A549 (cell line): ENCODE measurements at regions not wholly inside any gene's neighbourhood (a gene's known extent, or its start where the extent isn't known, plus 50 kb on each side); places are given as distances from the start of the nearest gene placed in this dataset.

Experiments used
- ATAC-seq, 2 experiments: fragments of 200-7000 bp in 1 of 2; fragments of >200 bp in 1 of 2; cut with Nextera tagmentation in 1 of 2; cut with Tn5 transposase in 1 of 2; 3 replicates each; pipeline versions ENCODE4 v1.8.0 to v1.9.1; 2018 to 2020; ENCODE audit warnings: mild to moderate bottlenecking in 1 of 2, moderate library complexity in 1 of 2
- CTCF ChIA-PET: fragments of 300-600 bp; sonication (Branson Sonifier 250); formaldehyde crosslinking; extraction: SDS; loops from one replicate; lab custom pipeline; 2021; ENCODE audit warnings: antibody characterized with exemption, inconsistent platforms; lab: Yijun Ruan, JAX
- POLR2A ChIA-PET: fragments of 350-600 bp; formaldehyde crosslinking; extraction: SDS; loops from one replicate; lab custom pipeline; 2021; ENCODE audit warnings: antibody characterized with exemption, inconsistent platforms; lab: Yijun Ruan, JAX
- DNase-seq, 2 experiments: peaks; one replicate each; pipeline versions ENCODE4 v3.0.0 to v3.0.0-alpha.2; 2011 to 2016; ENCODE audit warnings: low read depth in 1 of 2, low spot score in 1 of 2
- FAIRE-seq: peaks from 2 replicates; lab custom pipeline; 2011; peaks lifted over from hg19 to GRCh38; lab: Jason Lieb, UNC
- H3K27ac ChIP-seq, 2 experiments: fragments of >200 bp; sonication (Bioruptor Twin); formaldehyde crosslinking; 3 replicates each; pipeline ENCODE4 v1.5.1; 2016 to 2017
- H3K4me1 ChIP-seq: fragments of >200 bp; sonication (Bioruptor Twin); formaldehyde crosslinking; 3 replicates; pipeline ENCODE4 v1.6.1; 2016
- H3K4me2 ChIP-seq: fragments of >200 bp; sonication (Bioruptor Twin); formaldehyde crosslinking; 3 replicates; pipeline ENCODE4 v1.6.1; 2016
- H3K4me3 ChIP-seq: fragments of >200 bp; sonication (Bioruptor Twin); formaldehyde crosslinking; 3 replicates; pipeline ENCODE4 v1.5.1; 2016
- H3K9me3 ChIP-seq: fragments of >200 bp; sonication (Bioruptor Twin); formaldehyde crosslinking; 3 replicates; pipeline ENCODE4 v1.6.1; 2016
- CEBPB ChIP-seq, 2 experiments: fragments of >200 bp in 1 of 2; sonication (Bioruptor Twin) in 1 of 2; formaldehyde crosslinking in 1 of 2; IDR thresholded peaks; 2 replicates each; pipeline ENCODE4 v1.6.1; 2012 to 2016
- CHD4 ChIP-seq: fragments of 200-600 bp; sonication (generic); IDR thresholded peaks from 2 replicates; pipeline ENCODE4 v1.6.1; 2016; ENCODE audit warnings: antibody characterized with exemption, mild to moderate bottlenecking, borderline replicate concordance
- E2F6 ChIP-seq: IDR thresholded peaks from 2 replicates; pipeline ENCODE4 v1.6.1; 2012; ENCODE audit warnings: low read depth, borderline replicate concordance
- EHF ChIP-seq: fragments of 250-450 bp; sonication (Bioruptor Pico); IDR thresholded peaks from 2 replicates; pipeline ENCODE4 v1.5.0; 2020; ENCODE audit warnings: mild to moderate bottlenecking
- ELK1 ChIP-seq: fragments of 150-350 bp; IDR thresholded peaks from 2 replicates; pipeline ENCODE4 v1.6.1; 2014; ENCODE audit warnings: low read depth, mild to moderate bottlenecking, low read length
- EP300 ChIP-seq, 2 experiments: fragments of >200 bp; sonication (Bioruptor Twin); formaldehyde crosslinking; IDR thresholded peaks; 2 replicates in 1 of 2; 3 replicates in 1 of 2; pipeline ENCODE4 v1.6.1; 2016 to 2017
- FOSB ChIP-seq: fragments of 250-450 bp; sonication (Bioruptor Pico); IDR thresholded peaks from 2 replicates; pipeline ENCODE4 v1.5.0; 2020; ENCODE audit warnings: mild to moderate bottlenecking, moderate library complexity
- FOXS1 ChIP-seq: fragments of 250-450 bp; sonication (Bioruptor Pico); IDR thresholded peaks from 2 replicates; pipeline ENCODE4 v1.5.0; 2020; ENCODE audit warnings: mild to moderate bottlenecking, moderate library complexity
- HOXB13 ChIP-seq: fragments of 250-450 bp; sonication (Bioruptor Pico); IDR thresholded peaks from 2 replicates; pipeline ENCODE4 v1.5.0; 2020; ENCODE audit warnings: low read depth, mild to moderate bottlenecking, moderate library complexity
- HOXB5 ChIP-seq: fragments of 250-450 bp; sonication (Bioruptor Pico); IDR thresholded peaks from 2 replicates; pipeline ENCODE4 v1.5.0; 2020; ENCODE audit warnings: mild to moderate bottlenecking, moderate library complexity
- JUN ChIP-seq, 2 experiments: fragments of >200 bp; sonication (Bioruptor Twin); formaldehyde crosslinking; IDR thresholded peaks; 2 replicates in 1 of 2; 3 replicates in 1 of 2; pipeline ENCODE4 v1.6.1; 2016 to 2017
- JUNB ChIP-seq: fragments of >200 bp; sonication (Bioruptor Twin); formaldehyde crosslinking; IDR thresholded peaks from 2 replicates; pipeline ENCODE4 v1.6.1; 2016
- KDM1A ChIP-seq: fragments of 200-600 bp; sonication (generic); IDR thresholded peaks from 2 replicates; pipeline ENCODE4 v1.6.1; 2016; ENCODE audit warnings: low read depth, mild to moderate bottlenecking
- NFE2L2 ChIP-seq: fragments of 150-350 bp; conservative IDR thresholded peaks from 2 replicates; pipeline ENCODE4 v1.6.1; 2014; ENCODE audit warnings: low read length
- NPAS2 ChIP-seq: fragments of 250-450 bp; sonication (Bioruptor Pico); IDR thresholded peaks from 2 replicates; pipeline ENCODE4 v1.8.0; 2022; ENCODE audit warnings: mild to moderate bottlenecking, moderate library complexity, borderline replicate concordance
- POLR2A ChIP-seq: IDR thresholded peaks from 2 replicates; pipeline ENCODE4 v1.6.1; 2012; ENCODE audit warnings: mild to moderate bottlenecking, low read length
- POLR2AphosphoS2 ChIP-seq: conservative IDR thresholded peaks from 2 replicates; pipeline ENCODE4 v1.6.1; 2012; ENCODE audit warnings: low read length, improper control_type of control experiment, inconsistent platforms
- RCOR1 ChIP-seq: fragments of 150-350 bp; IDR thresholded peaks from 2 replicates; pipeline ENCODE4 v1.6.1; 2014; ENCODE audit warnings: antibody characterized with exemption, low read length, low read depth
- RFX5 ChIP-seq: fragments of 450-650 bp; IDR thresholded peaks from 2 replicates; pipeline ENCODE4 v1.7.1; 2014; ENCODE audit warnings: antibody characterized with exemption, mild to moderate bottlenecking, moderate library complexity
- RNF2 ChIP-seq: fragments of 200-600 bp; sonication (generic); IDR thresholded peaks from 2 replicates; pipeline ENCODE4 v1.6.1; 2016; ENCODE audit warnings: low read depth, mild to moderate bottlenecking, antibody characterized with exemption, moderate library complexity, borderline replicate concordance
- SMC3 ChIP-seq: fragments of >200 bp; sonication (Bioruptor Twin); formaldehyde crosslinking; IDR thresholded peaks from 3 replicates; pipeline ENCODE4 v1.6.1; 2018; ENCODE audit warnings: inconsistent platforms
- SREBF2 ChIP-seq: fragments of 450-650 bp; IDR thresholded peaks from 2 replicates; pipeline ENCODE4 v1.6.1; 2014; ENCODE audit warnings: mild to moderate bottlenecking, moderate library complexity
- TFCP2L1 ChIP-seq: fragments of 250-450 bp; sonication (Bioruptor Pico); IDR thresholded peaks from 2 replicates; pipeline ENCODE4 v1.5.0; 2021; ENCODE audit warnings: mild to moderate bottlenecking
- ZNF302 ChIP-seq: fragments of 250-450 bp; sonication (Bioruptor Pico); IDR thresholded peaks from 2 replicates; pipeline ENCODE4 v1.9.0; 2021; ENCODE audit warnings: inconsistent platforms, mild to moderate bottlenecking, moderate library complexity
- WGBS: methylation state at CpG from one replicate; pipeline ENCODE4 v1.1.6; 2017; ENCODE audit errors: missing lambda C conversion rate; 5-methylcytosine and 5-hydroxymethylcytosine counted together

- ATAC-seq = no peak
- no peaks in the 10 kb centered on the region for H3K4me1 ChIP-seq
- no peak for FAIRE-seq
- no peak overlapping the region for H3K27ac ChIP-seq
- ChIA-PET CTCF (no interaction called here), POLR2A (no interaction called here)
- no peak for DNase-seq
- H3K4me3 ChIP-seq = no peak overlapping the region
- no peak overlapping the region for H3K4me2 ChIP-seq
- WGBS = 28% methylated on average over 11 of the region's 12 CpGs
- no peak for TF ChIP-seq CEBPB (IDR thresholded peaks at IDR 0.05)
- no peak for TF ChIP-seq EHF
- no peak for TF ChIP-seq FOSB (CRISPR knock-in tag)
- TF ChIP-seq POLR2AphosphoS2 = no peak
- no peak for TF ChIP-seq JUN (IDR thresholded peaks at IDR 0.05)
- TF ChIP-seq FOXS1 (CRISPR knock-in tag) = no peak
- TF ChIP-seq SREBF2 = no peak
- no peak for TF ChIP-seq SMC3
- no peak for TF ChIP-seq RCOR1
- TF ChIP-seq POLR2A = no peak
- TF ChIP-seq EP300 (IDR thresholded peaks at IDR 0.05) = no peak
- no peak for TF ChIP-seq NFE2L2
- H3K9me3 ChIP-seq = no peaks in the 10 kb centered on the region
Measured at GRCh38 chr20:58590679-58591473, 60.2 kb upstream of the STX16 start.

- TF ChIP-seq FOXS1 (CRISPR knock-in tag) (no peak), CHD4 (no peak)
- no peak for FAIRE-seq
- 28% methylated on average over 7 of the region's 9 CpGs for WGBS
- no peak overlapping the region for H3K27ac ChIP-seq
- ChIA-PET POLR2A (no interaction called here), CTCF (interaction anchor here (0.9 kb wide), 1 partner anchor 10 kb away, joined by 3 read pairs; no protein-coding TSS in a partner anchor)
- DNase-seq = no peak
- H3K4me1 ChIP-seq = no peaks in the 10 kb centered on the region
- no peak overlapping the region for H3K4me2 ChIP-seq
- no peaks in the 10 kb centered on the region for H3K9me3 ChIP-seq
- H3K4me3 ChIP-seq = no peak overlapping the region
- no peak for ATAC-seq
Measured at GRCh38 chr20:58587467-58587866, 63.6 kb upstream of the STX16 start.

GRCh38 chr20:58586565-58587093 lies 64.5 kb upstream of the STX16 start:
- TF ChIP-seq JUNB = no peak
- no peak for TF ChIP-seq SMC3
- TF ChIP-seq ELK1 = no peak
- TF ChIP-seq HOXB13 (CRISPR knock-in tag) = no peak
- TF ChIP-seq POLR2AphosphoS2 = no peak
- TF ChIP-seq HOXB5 (CRISPR knock-in tag) = no peak
- TF ChIP-seq, all 56 proteins: peak for 0
- 29% methylated on average over 6 of the region's 6 CpGs for WGBS
- FAIRE-seq (no peak), ATAC-seq (no peak), DNase-seq (no peak)
- Histone ChIP-seq H3K4me3 (no peak overlapping the region), H3K4me2 (no peak overlapping the region), H3K9me3 (no peaks in the 10 kb centered on the region), H3K4me1 (no peaks in the 10 kb centered on the region), H3K27ac (no peak overlapping the region)
- ChIA-PET CTCF (interaction anchor here (1.3 to 1.5 kb wide), 2 partner anchors 10 to 15 kb away, joined by 3 read pairs; no protein-coding TSS in a partner anchor), POLR2A (no interaction called here)

- TF ChIP-seq RNF2 (no peak), TFCP2L1 (no peak), ZNF302 (CRISPR knock-in tag) (no peak), RFX5 (no peak), E2F6 (no peak), NPAS2 (CRISPR knock-in tag) (no peak), KDM1A (no peak), SREBF2 (no peak)
- ChIA-PET CTCF (interaction anchor here (1.3 to 1.5 kb wide), 2 partner anchors 10 to 16 kb away, joined by 3 read pairs; no protein-coding TSS in a partner anchor), POLR2A (no interaction called here)
- Histone ChIP-seq H3K4me3 (no peak overlapping the region), H3K27ac (no peak overlapping the region), H3K4me1 (no peaks in the 10 kb centered on the region), H3K4me2 (no peak overlapping the region), H3K9me3 (no peaks in the 10 kb centered on the region)
- FAIRE-seq = no peak
- ATAC-seq = no peak
- 47% methylated on average over 8 of the region's 8 CpGs for WGBS
- no peak for DNase-seq
Measured at GRCh38 chr20:58585753-58586540, 65.1 kb upstream of the STX16 start.
